DMS114 treated with DMSO at 0.1 percent for 48 hours (cell line): ENCODE measurements at regions not wholly inside any gene's neighbourhood (a gene's known extent, or its start where the extent isn't known, plus 50 kb on each side); places are given as distances from the start of the nearest gene placed in this dataset.

Experiments
- DNase-seq: peaks from one replicate; lab custom pipeline; 2025; ENCODE audit not compliant: unreplicated experiment; lab: John Stamatoyannopoulos, UW

DNA sequence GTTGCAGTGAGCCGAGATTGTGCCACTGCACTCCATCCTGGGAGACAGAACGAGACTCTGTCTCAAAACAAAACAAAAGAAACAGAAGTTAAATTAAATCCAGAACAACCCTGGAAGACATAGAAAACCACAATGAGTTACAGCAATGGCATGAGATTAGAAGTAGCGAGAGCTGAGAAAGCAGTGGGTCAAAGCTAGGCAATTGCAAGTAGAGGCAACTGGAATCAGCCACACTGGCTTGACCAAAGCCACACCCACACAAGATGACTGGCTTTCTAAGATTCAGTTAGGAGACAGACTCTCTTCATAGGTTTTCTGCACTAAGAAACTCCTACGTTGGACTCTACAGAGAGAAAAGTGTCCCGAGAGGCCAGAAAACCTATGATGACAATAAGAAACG lies 443.0 kb downstream of the GPM6A start:
- DNase-seq, result no peak

DNA sequence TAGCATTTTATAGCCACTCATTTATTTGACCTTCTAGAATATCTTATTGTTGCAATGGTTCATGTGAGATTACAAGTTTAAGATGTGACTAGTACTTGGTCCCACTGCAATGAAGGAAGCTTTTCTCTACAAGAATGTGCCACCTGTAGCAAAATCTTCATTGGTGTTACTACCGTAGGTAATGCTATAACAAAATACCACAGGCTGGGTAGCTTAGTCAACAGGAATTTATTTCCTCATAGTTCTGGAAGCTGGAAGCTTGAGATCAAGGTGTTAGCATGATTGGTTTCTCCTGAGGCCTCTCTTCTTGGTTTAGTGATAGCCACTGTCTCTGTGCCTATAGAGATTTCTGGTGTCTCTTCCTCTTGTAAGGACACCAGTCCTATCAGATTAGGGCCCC lies 441.0 kb downstream of the GPM6A start:
- no peak for DNase-seq

DNA sequence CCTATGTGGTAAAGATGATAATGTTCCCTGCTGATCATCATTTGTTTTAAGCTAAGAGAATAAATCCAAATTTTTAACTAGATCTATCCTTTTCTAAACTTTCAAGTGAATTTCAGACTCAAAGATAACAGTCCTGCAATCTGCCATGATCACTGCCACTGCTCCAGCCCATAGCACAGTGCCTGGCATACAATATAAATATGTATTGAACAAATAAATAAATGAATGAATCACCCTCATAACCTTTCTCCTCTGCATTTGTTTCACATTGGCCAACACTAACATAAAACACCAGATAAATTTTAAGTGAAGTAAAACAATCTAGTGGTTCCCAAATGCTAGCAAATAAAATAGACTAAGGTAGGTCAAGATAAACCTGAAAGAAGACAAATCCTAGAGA lies 439.0 kb downstream of the GPM6A start:
- no peak for DNase-seq

DNA sequence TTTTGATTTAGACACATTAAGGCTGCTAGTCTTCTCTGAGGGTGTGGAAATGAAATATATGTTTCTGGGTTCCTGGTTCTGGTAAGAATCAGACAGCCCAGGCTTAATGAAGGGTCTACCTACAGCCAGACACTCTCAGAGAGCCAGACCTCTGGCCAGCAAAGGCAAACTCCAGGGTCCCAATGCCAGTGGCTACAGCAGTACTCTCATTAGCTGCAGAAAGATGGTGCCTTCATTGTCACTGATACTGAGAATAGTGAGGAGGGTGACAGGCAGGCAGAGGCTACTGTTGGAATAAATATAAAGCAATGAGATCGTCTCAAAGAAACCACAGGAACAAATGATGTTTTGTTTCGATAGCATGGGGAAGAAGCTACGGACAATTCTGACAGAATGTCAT lies 437.6 kb downstream of the GPM6A start:
- no peak for DNase-seq

DNA sequence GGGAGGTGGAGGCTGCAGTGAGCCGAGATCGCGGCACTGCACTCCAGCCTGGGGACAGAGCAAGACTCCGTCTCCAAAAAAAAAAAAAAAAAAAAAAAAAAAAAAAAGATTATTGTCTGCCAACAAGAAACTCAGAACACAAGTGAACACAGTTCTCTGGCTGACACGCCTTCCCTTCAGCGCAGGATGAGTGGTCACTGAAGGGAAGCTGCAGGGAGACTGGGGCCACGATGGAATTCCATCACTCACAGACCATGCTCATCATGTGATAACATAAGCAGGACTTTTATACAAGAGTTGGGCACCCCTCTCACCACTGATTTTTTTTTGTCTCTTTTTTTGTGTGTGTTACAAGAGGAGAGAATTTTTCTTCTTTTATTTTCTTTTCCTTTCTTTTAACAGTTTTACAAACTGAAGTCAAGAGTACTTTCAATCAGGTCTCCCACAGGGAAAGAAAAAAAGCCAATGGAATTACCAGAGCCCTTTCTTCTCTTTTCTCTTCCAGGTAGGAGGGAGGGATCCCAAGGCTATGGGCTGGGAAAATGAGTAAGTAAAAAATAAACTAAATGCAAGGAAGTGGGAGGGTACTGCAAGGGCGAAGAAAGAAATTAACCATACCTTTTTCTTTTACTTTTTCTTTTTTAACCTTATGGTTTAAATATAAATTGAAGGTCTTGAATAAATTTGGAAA lies 435.6 kb downstream of the GPM6A start:
- no peak for DNase-seq

DNA sequence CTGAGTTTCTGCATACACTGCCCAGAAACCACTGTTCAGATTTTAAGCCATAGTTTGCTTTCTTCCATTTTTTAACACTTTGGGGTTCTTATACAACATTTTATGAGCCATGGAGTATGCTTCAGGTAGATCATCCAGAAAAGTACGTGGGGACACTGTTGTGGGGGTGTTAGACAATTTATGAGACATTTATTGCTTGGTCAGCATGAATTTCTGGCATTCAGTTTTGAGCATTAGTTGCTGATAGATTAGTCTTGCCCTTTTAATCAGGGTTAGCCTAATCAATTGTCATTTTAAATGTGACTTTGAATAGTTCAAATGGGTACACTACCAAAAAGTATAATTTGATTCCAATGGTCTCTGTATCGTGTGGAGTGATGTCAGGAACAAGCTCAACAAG lies 434.9 kb downstream of the GPM6A start:
- no peak for DNase-seq

DNA sequence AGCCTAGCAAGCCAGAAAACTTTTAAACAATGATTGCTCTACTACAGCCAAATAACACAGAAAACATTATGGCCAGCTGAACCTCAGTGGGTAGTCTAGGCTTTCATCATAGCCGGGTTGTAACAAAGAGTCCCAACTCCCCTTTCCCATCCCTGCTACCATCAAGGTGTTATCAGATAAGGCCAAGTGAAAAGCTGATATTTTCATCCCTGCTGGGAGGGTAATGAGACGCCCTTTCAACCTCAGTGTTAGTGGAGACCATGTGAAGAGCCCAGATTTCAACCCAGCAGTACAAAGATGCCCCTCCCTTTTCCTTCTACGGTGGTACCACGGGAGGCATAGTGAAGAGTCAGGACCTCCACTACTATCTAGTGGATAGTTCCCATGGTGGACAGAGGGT lies 433.7 kb downstream of the GPM6A start:
- DNase-seq, result no peak

DNA sequence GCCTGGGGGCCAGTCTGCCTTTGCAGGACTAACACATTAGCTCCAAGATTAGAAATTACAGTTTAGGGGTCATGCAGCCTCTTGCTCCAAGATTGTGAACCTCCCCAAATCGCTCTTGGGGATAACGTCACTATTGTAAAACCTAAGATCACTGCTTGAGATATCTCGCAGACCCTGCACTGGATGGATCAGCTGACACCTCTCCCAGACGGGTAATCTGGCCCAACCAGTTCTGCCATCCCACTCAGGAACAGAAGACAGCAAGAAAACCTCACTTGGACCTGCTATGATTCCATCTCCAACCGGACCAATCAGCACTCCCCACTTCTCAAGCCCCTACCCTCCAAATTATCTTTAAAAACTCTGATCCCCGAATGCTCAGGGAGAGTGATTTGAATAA lies 431.2 kb downstream of the GPM6A start:
- DNase-seq, result no peak

DNA sequence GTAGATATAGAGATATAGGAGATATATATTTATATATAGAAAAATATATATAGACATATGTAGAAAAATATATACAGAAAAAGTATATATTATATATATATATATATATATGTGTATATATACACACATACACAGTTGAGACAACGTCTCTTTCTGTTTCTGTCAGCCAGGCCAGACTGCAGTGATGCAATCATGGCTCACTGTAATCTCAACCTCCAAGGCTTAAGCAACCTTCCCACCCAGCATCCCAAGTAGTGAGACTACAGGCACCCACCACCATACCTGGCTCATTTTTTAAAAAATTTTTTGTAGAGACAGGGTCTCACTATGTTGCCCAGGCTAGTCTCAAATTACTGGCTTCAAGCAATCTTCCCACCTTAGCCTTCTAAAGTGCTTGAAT lies 426.3 kb downstream of the GPM6A start:
- DNase-seq, result no peak

DNA sequence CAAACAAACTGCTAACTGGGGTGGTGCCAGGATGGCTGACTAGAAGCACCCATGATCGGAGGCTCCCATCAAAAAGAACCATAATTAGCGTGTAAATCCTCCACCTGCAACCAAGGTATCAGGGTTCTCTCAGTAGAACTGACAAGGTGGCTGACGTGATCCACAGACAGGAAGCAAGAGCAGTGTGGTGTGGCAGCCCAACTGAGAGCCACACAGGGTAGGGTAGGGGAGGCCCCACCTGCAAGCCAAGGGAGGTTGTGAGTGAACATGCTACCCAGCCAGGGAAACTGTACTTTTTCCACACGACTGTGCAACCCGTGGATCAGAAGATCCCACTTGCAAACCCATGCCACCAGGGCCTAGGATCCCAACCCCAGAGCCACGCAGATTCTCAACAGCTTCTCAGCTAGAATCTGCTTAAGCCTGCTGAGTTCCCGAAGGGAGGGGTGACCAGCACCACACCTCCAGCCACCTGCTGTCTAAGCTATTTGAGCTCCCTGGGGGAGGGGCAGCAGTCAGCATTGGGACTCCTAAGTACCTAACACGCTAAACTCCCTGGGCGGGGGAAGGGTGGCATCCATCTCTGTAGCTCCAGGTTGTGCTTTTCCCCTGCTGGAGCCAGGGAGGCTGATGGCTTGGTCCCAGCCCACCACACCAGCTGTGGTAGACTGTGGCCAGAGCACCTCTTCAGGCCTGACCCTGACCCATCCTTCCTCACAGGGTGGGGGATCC lies 425.1 kb downstream of the GPM6A start:
- no peak for DNase-seq

DNA sequence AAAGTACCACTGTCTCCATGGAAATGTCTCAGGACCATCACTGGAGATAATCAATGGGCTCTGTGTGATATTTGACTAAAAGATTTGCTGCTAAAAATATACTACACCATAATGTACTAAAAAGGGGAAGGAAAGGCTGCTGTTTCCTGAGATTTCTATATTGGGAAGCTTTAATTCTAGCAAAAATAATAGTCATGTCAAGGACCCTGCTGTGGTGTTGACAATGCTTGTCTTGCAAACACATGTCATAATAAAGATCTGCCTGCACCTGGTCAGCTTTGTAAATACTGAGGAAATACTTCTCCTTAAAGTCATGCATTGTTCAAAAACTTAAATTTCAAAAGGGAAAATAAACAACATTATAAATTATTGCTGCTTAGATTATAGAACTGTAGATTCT lies 417.9 kb downstream of the GPM6A start:
- DNase-seq, result no peak

DNA sequence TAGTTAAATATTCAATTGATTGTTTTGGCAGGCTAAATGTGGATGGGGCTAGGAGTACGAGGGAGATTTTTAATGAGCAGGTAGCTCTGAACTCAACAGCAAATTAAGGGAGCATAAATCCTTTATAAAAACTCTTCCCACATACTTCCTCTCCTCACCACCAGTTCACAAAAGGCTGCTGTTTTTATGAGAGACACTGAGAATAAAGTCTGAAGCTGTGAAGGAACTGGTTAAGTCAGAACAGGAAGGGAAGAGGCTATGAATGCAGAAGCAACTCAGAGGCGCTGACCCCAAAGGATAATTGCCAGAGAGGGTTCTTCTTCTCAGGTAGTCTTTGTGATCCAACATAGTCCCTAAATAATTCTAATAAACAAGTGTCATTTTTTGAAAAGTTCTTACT lies 406.1 kb downstream of the GPM6A start:
- no peak for DNase-seq

DNA sequence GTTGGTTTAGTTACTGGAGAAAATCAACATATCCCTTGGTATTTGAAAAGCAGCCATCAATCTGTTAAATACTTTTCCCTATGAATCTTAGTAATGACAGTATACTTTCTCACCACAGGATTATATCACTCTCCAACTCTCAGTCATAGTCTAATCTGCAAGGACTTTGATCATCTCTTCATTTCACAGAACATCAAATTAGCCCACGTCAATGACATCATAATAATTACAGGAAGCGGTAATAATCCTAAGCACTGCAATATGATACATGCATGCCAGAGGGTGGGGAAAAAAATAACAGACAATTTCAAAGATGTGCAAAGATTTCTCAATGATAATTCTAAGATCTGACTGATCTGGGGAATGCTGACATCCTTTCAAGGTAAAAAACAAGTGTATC lies 404.1 kb downstream of the GPM6A start:
- no peak for DNase-seq

DNA sequence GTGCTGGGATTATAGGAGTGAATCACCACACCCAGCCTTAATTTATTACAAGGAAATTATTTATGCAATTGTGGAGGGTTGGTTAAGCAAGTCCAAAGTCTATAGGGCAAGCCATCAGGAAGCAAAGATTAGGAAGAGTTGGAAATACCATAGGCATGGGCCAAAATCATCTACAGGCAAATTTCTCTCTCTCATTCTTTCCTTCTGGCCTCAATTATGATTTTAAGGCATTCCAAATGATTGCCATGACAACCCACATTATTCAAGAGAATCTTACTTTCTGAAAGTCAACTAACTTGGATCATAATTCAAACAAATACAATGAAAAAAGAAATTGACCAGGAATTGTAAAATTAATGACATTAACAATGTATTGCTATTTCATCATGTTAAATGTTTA lies 400.8 kb downstream of the GPM6A start:
- no peak for DNase-seq

DNA sequence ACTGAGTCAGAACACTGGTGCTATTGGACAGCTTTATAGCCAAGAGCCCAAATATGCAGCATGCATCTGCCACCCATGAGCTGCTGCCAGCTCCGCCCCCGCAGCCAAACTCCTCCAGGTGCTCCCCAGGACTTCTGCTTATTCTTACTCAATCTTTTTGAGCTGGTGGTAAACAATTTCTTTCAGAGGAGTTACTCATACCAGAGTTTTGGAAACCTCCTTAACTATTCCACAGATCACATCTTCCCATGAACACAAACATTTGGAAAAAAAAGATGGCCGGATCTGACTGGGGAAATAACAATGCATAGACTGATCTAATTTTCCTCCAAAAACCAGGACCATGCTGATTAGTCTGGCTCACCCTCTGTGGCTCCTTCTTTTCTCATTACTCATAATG lies 399.9 kb downstream of the GPM6A start:
- no peak for DNase-seq

DNA sequence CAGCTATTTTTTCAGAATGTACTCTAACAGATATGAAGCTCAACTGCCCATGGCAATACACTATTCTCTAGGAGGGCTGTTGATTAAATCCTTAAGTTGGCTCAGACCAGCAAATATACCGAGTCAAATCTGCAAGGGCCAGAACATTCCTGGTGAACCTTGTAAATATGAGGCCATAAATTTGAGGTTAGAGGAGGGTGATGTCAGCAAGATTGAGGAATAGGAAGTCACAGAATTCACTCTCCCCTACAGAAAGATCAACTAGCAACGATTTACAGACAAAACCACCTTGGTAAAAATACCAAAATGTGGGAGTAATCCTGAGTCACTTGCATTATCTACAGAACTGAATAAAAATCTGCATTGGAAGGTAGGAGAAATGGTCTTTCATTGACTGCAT lies 399.3 kb downstream of the GPM6A start:
- no peak for DNase-seq

DNA sequence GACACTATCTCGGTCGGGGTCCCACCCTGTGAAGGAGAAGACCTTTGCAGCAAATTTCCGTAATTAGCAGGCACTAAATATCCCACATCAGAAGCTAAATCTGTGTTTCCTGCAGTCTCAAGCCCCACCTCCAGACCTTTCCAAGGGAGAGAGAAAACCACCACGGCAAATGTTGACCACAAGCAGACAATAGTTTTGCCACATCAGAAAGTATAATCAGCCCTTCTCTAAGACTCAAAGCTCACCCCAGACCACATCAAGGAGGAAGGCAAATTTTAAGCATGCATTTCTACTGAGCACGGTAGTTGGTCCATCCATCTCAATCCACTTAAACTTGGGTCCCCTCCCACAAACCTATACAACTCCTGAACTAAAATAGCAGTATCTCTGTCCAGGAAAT lies 398.5 kb downstream of the GPM6A start:
- DNase-seq, result no peak

DNA sequence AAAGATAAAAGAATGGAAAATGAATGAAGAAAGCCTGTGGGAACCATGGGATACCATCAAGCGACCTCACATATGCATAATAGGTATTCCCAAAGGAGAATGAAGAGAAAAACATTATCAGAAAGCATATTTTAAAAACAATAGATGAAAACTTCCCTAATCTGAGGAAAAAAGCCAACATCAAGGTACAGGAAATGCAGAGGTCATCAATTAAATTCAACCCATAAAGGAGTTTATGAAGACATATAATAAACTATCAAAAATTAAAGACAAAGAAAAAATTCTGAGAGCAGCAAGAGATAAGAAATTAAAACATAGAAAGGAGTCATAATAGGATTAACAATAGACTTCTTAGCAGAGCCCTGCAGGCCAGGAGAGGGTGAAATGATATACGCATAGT lies 397.5 kb downstream of the GPM6A start:
- DNase-seq, result no peak

DNA sequence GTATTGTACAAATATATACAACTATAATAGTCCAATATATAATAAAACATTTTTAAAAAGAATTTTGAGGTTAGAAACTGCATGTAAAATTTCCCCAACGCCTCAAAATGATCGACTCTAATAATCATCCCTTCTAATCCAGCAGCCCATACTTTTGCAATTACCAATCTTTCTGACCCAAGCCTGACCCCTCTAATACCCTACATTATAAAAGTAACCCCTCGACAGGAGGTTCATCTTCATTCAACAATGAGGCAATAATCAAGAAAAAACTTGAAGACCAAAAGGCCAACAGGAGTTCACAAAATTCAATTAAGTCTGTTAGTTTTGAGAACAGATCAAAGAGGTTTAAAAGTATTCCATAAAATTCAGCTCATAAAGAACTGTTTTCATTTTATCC lies 393.5 kb downstream of the GPM6A start:
- DNase-seq, result no peak

DNA sequence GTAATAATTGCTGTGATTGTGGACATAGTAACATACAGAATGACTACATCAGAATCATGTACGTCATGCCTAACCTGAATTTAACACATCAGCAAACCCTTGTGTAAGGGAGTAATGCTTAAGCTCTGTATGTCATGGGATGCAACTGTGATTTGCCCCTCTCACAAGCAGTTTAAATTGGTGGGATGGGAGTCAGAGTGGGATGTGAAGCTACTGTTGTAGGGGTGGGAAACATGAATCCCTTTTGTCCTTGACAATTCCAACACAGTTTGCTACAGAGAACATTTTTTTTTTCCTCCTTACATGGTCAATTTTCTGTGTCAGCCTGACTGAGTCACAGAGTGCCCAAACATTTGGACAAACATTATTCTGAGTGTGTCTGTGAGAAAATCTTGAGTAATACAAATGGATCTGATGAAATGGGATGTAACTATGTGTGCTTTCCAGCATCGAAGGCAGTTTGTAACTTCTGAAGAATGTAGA lies 392.8 kb downstream of the GPM6A start:
- no peak for DNase-seq

DNA sequence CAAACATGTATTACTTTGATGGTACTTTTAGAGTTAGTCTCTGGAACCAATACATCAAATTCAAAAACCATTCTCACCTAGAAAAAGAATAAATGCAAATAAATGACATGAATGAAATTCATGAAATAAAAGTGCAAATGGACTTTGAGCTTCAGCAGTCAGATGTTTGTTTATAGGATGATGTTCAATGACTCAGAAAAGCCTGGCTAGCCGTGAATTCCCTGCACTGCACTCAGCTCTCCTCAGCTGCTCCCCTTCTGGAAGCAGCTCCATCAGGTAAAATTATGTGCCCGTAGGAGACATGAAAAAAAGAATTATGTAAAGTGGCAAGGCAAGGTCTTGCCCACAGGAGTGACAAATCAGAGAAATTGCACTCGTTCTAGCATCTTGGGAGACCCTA lies 390.6 kb downstream of the GPM6A start:
- no peak for DNase-seq

DNA sequence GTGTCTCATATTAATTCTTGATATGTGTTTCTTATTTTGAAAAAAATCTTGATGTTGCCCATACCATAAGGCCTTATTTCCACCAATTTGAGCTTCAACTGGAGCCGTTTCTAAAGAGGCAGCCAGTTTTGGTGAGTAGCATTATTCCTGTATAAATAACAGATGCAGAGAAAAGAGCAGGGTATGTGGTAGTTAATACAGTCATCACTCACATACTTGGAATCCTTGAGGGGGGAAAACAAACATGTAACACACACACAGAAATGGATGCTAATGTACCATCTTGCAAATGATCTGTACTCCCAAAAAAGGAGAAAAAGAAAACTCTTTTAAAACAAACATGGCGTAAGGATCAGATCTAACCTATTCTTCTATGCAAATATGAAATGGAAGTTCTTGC lies 389.7 kb downstream of the GPM6A start:
- DNase-seq, result no peak

DNA sequence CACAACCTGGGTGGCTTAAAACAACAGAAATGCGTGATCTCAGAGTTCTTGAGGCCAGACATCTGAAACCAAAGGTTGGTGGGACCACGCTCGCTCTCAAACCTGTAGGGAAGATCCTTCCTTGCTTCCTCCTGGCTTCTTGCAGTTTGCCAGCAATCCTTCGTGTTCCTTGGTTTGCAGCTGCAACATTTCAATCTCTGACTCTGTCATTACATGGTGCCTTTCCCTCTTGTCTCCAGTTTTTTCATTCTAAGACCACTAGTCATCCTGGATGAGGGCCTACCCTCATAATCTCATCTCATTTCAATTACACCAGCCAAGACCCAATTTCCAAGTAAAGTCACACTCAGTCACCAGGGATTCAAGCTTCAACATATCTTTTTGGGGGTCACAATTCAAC lies 388.0 kb downstream of the GPM6A start:
- no peak for DNase-seq
